Liver (tissue), 3 donors: ENCODE measurements at regions not wholly inside any gene's neighbourhood (a gene's known extent, or its start where the extent isn't known, plus 50 kb on each side); places are given as distances from the start of the nearest gene placed in this dataset.

Experiments
- ATF3 ChIP-seq: IDR thresholded peaks from 2 replicates; pipeline ENCODE4 v1.6.1; 2016; ENCODE audit warnings: antibody characterized with exemption
- CTCF ChIP-seq: fragments of 150-350 bp; IDR thresholded peaks from 2 replicates; pipeline ENCODE4 v1.5.1; 2017; ENCODE audit warnings: improper control_type of control experiment, low read depth, low read length; ENCODE audit not compliant: missing input control
- FOXA1 ChIP-seq: IDR thresholded peaks from 2 replicates; pipeline ENCODE4 v1.6.1; 2016; ENCODE audit warnings: antibody characterized with exemption
- MAX ChIP-seq: IDR thresholded peaks from 2 replicates; pipeline ENCODE4 v1.6.1; 2016; ENCODE audit warnings: antibody characterized with exemption
- NR2F2 ChIP-seq: IDR thresholded peaks from 2 replicates; pipeline ENCODE4 v1.6.1; 2016; ENCODE audit warnings: antibody characterized with exemption
- RAD21 ChIP-seq, 2 donors: IDR thresholded peaks; 2 replicates each; pipeline ENCODE4 v1.6.1; 2016; ENCODE audit warnings: antibody characterized with exemption in 2 of 2, mild to moderate bottlenecking in 2 of 2
- REST ChIP-seq: IDR thresholded peaks from 2 replicates; pipeline ENCODE4 v1.6.1; 2016; ENCODE audit warnings: antibody characterized with exemption, mild to moderate bottlenecking
- TAF1 ChIP-seq: conservative IDR thresholded peaks from 2 replicates; pipeline ENCODE4 v1.6.1; 2016; ENCODE audit warnings: antibody characterized with exemption, mild to moderate bottlenecking
- donor health status: healthy.
- donor health status: healthy.

- TF ChIP-seq ATF3 (no peak), CTCF (no peak), NR2F2 (no peak), REST (no peak), TAF1 (no peak), FOXA1 (no peak), MAX (no peak), RAD21 (IDR thresholded peaks at IDR 0.05) (no peak)
Measured at GRCh38 chr3:5072100-5072816, 49.8 kb upstream of the ARL8B start.
